Activated T-cell treated with anti-CD3 and anti-CD28 coated beads for 48 hours (primary cell): ENCODE measurements at regions not wholly inside any gene's neighbourhood (a gene's known extent, or its start where the extent isn't known, plus 50 kb on each side); places are given as distances from the start of the nearest gene placed in this dataset.
"Not testable (repeated sequence)": the region's sequence is repeated elsewhere in the genome, so short reads cannot be mapped to it uniquely, and the experiment has no call there.

Experiments used
- DNase-seq: peaks from one replicate; pipeline ENCODE4 v3.0.0-alpha.2; 2020; ENCODE audit warnings: low read depth

- DNase-seq, result no peak
These were observed 716.3 kb upstream of the MDGA2 start for GRCh38 chr14:48391661-48392060.

GRCh38 chr14:48390346-48390745, 714.9 kb upstream of the MDGA2 start:
- DNase-seq, result no peak

- DNase-seq, result no peak
These were observed 709.4 kb upstream of the MDGA2 start for GRCh38 chr14:48384821-48385220.

GRCh38 chr14:48382961-48383360, 707.6 kb upstream of the MDGA2 start:
- DNase-seq, result no peak

- no peak for DNase-seq
These were observed 703.1 kb upstream of the MDGA2 start for GRCh38 chr14:48378541-48378940.

- no peak for DNase-seq
These were observed 698.6 kb upstream of the MDGA2 start for GRCh38 chr14:48373981-48374380.

GRCh38 chr14:48350971-48351370, 675.6 kb upstream of the MDGA2 start:
- no peak for DNase-seq

GRCh38 chr14:48349689-48350088, 674.3 kb upstream of the MDGA2 start:
- no peak for DNase-seq

GRCh38 chr14:48341069-48341468, 665.7 kb upstream of the MDGA2 start:
- no peak for DNase-seq

GRCh38 chr14:48333221-48333920, 658.0 kb upstream of the MDGA2 start:
- no peak for DNase-seq

- no peak for DNase-seq
These were observed 656.0 kb upstream of the MDGA2 start for GRCh38 chr14:48331421-48331820.

- no peak for DNase-seq
These were observed 650.1 kb upstream of the MDGA2 start for GRCh38 chr14:48325486-48325885.

- DNase-seq, result no peak
These were observed 648.3 kb upstream of the MDGA2 start for GRCh38 chr14:48323665-48324064.

GRCh38 chr14:48319823-48320222, 644.4 kb upstream of the MDGA2 start:
- no peak for DNase-seq

- DNase-seq, result no peak
These were observed 629.3 kb upstream of the MDGA2 start for GRCh38 chr14:48304729-48305128.

- no peak for DNase-seq
These were observed 614.3 kb upstream of the MDGA2 start for GRCh38 chr14:48289701-48290100.

GRCh38 chr14:48285217-48285616, 609.8 kb upstream of the MDGA2 start:
- not testable (repeated sequence) for DNase-seq

GRCh38 chr14:48275301-48275700, 599.9 kb upstream of the MDGA2 start:
- DNase-seq, result no peak

- DNase-seq, result no peak
These were observed 599.4 kb upstream of the MDGA2 start for GRCh38 chr14:48274826-48275225.

GRCh38 chr14:48267926-48268325, 592.5 kb upstream of the MDGA2 start:
- DNase-seq, result not testable (repeated sequence)

GRCh38 chr14:48266201-48266600, 590.8 kb upstream of the MDGA2 start:
- DNase-seq, result not testable (repeated sequence)

GRCh38 chr14:48261436-48261835, 586.0 kb upstream of the MDGA2 start:
- DNase-seq, result no peak

GRCh38 chr14:48260394-48261295, 585.2 kb upstream of the MDGA2 start:
- DNase-seq, result not testable (repeated sequence)
